Left ventricle myocardium inferior (tissue), 1 donor: ENCODE measurements at regions not wholly inside any gene's neighbourhood (a gene's known extent, or its start where the extent isn't known, plus 50 kb on each side); places are given as distances from the start of the nearest gene placed in this dataset.

Source experiments
- DNase-seq: peaks from one replicate; pipeline ENCODE4 v3.0.0-alpha.2; 2020
- H3K27ac ChIP-seq: fragments of 200-600 bp; replicated peaks from 2 replicates; pipeline ENCODE4 v1.8.0; 2021
- H3K27me3 ChIP-seq: fragments of 200-600 bp; 2 replicates; pipeline ENCODE4 v1.8.0; 2021; ENCODE audit warnings: low read depth
- H3K36me3 ChIP-seq: fragments of 200-600 bp; 2 replicates; pipeline ENCODE4 v1.8.0; 2021
- H3K4me1 ChIP-seq: fragments of 200-600 bp; 2 replicates; pipeline ENCODE4 v1.8.0; 2021
- H3K4me3 ChIP-seq: fragments of 200-600 bp; 2 replicates; pipeline ENCODE4 v1.8.0; 2021; ENCODE audit warnings: mild to moderate bottlenecking, moderate library complexity
- H3K9me3 ChIP-seq: fragments of 200-600 bp; replicated peaks from 2 replicates; pipeline ENCODE4 v1.8.0; 2021
- CTCF ChIP-seq: fragments of 200-600 bp; IDR thresholded peaks from 2 replicates; pipeline ENCODE4 v1.8.0; 2021; ENCODE audit warnings: antibody characterized with exemption, mild to moderate bottlenecking, borderline replicate concordance
- intact Hi-C: fragments of 100-400 bp; cut with micrococcal nuclease; formaldehyde crosslinking; loops from one replicate; pipeline ENCODE4 v1.11.0; 2022
- donor health status: DM: no; HTN: yes; CAD: no; lungs with severe emphysema.

- Histone ChIP-seq H3K27me3 (no peaks in the 10 kb centered on the region), H3K9me3 (no peaks in the 10 kb centered on the region), H3K36me3 (no peaks in the 10 kb centered on the region), H3K4me3 (no peak overlapping the region), H3K27ac (no peak overlapping the region), H3K4me1 (no peaks in the 10 kb centered on the region)
- intact Hi-C loops, result no loop called here
- no peak for DNase-seq
- no peak for TF ChIP-seq CTCF
These were observed 370.4 kb upstream of the NBEA start for GRCh38 chr13:34571716-34572115.

- Histone ChIP-seq H3K36me3 (no peaks in the 10 kb centered on the region), H3K27me3 (no peaks in the 10 kb centered on the region), H3K9me3 (no peaks in the 10 kb centered on the region), H3K4me1 (no peaks in the 10 kb centered on the region), H3K27ac (no peak overlapping the region), H3K4me3 (no peak overlapping the region)
- no peak for DNase-seq
- no peak for TF ChIP-seq CTCF
- intact Hi-C loops, result no loop called here
These were observed 365.0 kb upstream of the NBEA start for GRCh38 chr13:34577051-34577450.

- intact Hi-C loops, result no loop called here
These were observed 363.6 kb upstream of the NBEA start for GRCh38 chr13:34578471-34578870.

GRCh38 chr13:34578917-34579316 is 363.2 kb upstream of the NBEA start:
- TF ChIP-seq CTCF, result no peak
- Histone ChIP-seq H3K27me3 (no peaks in the 10 kb centered on the region), H3K4me1 (no peaks in the 10 kb centered on the region), H3K4me3 (no peak overlapping the region), H3K27ac (no peak overlapping the region), H3K36me3 (no peaks in the 10 kb centered on the region), H3K9me3 (no peaks in the 10 kb centered on the region)
- intact Hi-C loops, result no loop called here
- DNase-seq, result no peak

More at GRCh38 chr13:34578471-34578870, 363.6 kb upstream of the NBEA start:
- H3K4me3 ChIP-seq, result no peak overlapping the region
- H3K9me3 ChIP-seq, result no peaks in the 10 kb centered on the region
- TF ChIP-seq CTCF, result no peak
- H3K36me3 ChIP-seq, result no peaks in the 10 kb centered on the region
- DNase-seq, result no peak
- H3K4me1 ChIP-seq, result no peaks in the 10 kb centered on the region
- H3K27me3 ChIP-seq, result no peaks in the 10 kb centered on the region
- no peak overlapping the region for H3K27ac ChIP-seq

- Histone ChIP-seq H3K4me3 (no peak overlapping the region), H3K9me3 (no peaks in the 10 kb centered on the region), H3K4me1 (no peaks in the 10 kb centered on the region), H3K36me3 (no peaks in the 10 kb centered on the region), H3K27ac (no peak overlapping the region), H3K27me3 (no peaks in the 10 kb centered on the region)
- intact Hi-C loops, result no loop called here
- no peak for TF ChIP-seq CTCF
- DNase-seq, result no peak
These were observed 358.9 kb upstream of the NBEA start for GRCh38 chr13:34583181-34583580.

- peaks cover 13% of the 10 kb centered on the region for H3K4me1 ChIP-seq
- H3K4me3 ChIP-seq, result no peak overlapping the region
- no peak overlapping the region for H3K27ac ChIP-seq
- no peaks in the 10 kb centered on the region for H3K9me3 ChIP-seq
- intact Hi-C loops, result no loop called here
- TF ChIP-seq CTCF, result no peak
- DNase-seq, result no peak
- no peaks in the 10 kb centered on the region for H3K36me3 ChIP-seq
- no peaks in the 10 kb centered on the region for H3K27me3 ChIP-seq
These were observed 354.5 kb upstream of the NBEA start for GRCh38 chr13:34587576-34587975.
